Astrocyte (in vitro differentiated cells and primary cell): ENCODE measurements at regions not wholly inside any gene's neighbourhood (a gene's known extent, or its start where the extent isn't known, plus 50 kb on each side); places are given as distances from the start of the nearest gene placed in this dataset.

ENCODE experiments used
- DNase-seq: peaks from one replicate; pipeline ENCODE4 v3.0.0-alpha.2; 2010; ENCODE audit warnings: low read depth
- FAIRE-seq: peaks from 2 replicates; lab custom pipeline; 2011; peaks lifted over from hg19 to GRCh38; lab: Jason Lieb, UNC
- H2AFZ ChIP-seq: 2 replicates; pipeline ENCODE4 v1.6.0; 2012; ENCODE audit warnings: low read depth, low read length, inconsistent platforms
- H3K27ac ChIP-seq: 2 replicates; pipeline ENCODE4 v1.5.1; 2011; ENCODE audit warnings: low read depth, low read length, inconsistent platforms
- H3K27me3 ChIP-seq: 2 replicates; pipeline ENCODE4 v1.6.0; 2011; ENCODE audit warnings: low read length, inconsistent platforms; ENCODE audit not compliant: insufficient read depth
- H3K36me3 ChIP-seq: 2 replicates; pipeline ENCODE4 v1.5.1; 2011; ENCODE audit warnings: low read length, inconsistent platforms; ENCODE audit not compliant: insufficient read depth
- H3K4me1 ChIP-seq: 2 replicates; pipeline ENCODE4 v1.5.1; 2011; ENCODE audit warnings: low read length, inconsistent platforms; ENCODE audit not compliant: insufficient read depth
- H3K4me2 ChIP-seq: 2 replicates; pipeline ENCODE4 v1.6.0; 2012; ENCODE audit warnings: low read length, inconsistent platforms
- H3K4me3 ChIP-seq: 2 replicates; pipeline ENCODE4 v1.5.1; 2011; ENCODE audit warnings: low read depth, mild to moderate bottlenecking, low read length, inconsistent platforms; ENCODE audit not compliant: insufficient read depth
- H3K79me2 ChIP-seq: 2 replicates; pipeline ENCODE4 v1.6.0; 2012; ENCODE audit warnings: mild to moderate bottlenecking, low read length, inconsistent platforms; ENCODE audit not compliant: insufficient read depth
- H3K9ac ChIP-seq: 2 replicates; pipeline ENCODE4 v1.6.0; 2012; ENCODE audit warnings: mild to moderate bottlenecking, low read length, inconsistent platforms
- H3K9me3 ChIP-seq: 2 replicates; pipeline ENCODE4 v1.5.1; 2012; ENCODE audit warnings: low read depth, mild to moderate bottlenecking, low read length, inconsistent platforms; ENCODE audit not compliant: insufficient read depth
- H4K20me1 ChIP-seq: 2 replicates; pipeline ENCODE4 v1.6.0; 2012; ENCODE audit warnings: low read length, inconsistent platforms; ENCODE audit not compliant: insufficient read depth
- H3K27ac Mint-ChIP-seq: one replicate; pipeline ENCODE4 v1.8.0; 2021; ENCODE audit warnings: mild to moderate bottlenecking, mixed read lengths; ENCODE audit not compliant: unreplicated experiment
- H3K27me3 Mint-ChIP-seq: one replicate; pipeline ENCODE4 v1.8.0; 2021; ENCODE audit warnings: low read depth, mixed read lengths; ENCODE audit not compliant: unreplicated experiment
- H3K36me3 Mint-ChIP-seq: one replicate; pipeline ENCODE4 v1.8.0; 2021; ENCODE audit warnings: low read depth, mixed read lengths; ENCODE audit not compliant: unreplicated experiment
- H3K4me1 Mint-ChIP-seq: one replicate; pipeline ENCODE4 v1.8.0; 2021; ENCODE audit warnings: low read depth, mixed read lengths; ENCODE audit not compliant: unreplicated experiment
- H3K4me3 Mint-ChIP-seq: one replicate; pipeline ENCODE4 v1.8.0; 2021; ENCODE audit warnings: mild to moderate bottlenecking, moderate library complexity, mixed read lengths; ENCODE audit not compliant: unreplicated experiment
- H3K9me3 Mint-ChIP-seq: one replicate; pipeline ENCODE4 v1.8.0; 2021; ENCODE audit warnings: mild to moderate bottlenecking, mixed read lengths; ENCODE audit not compliant: unreplicated experiment
- CTCF ChIP-seq: IDR thresholded peaks from 2 replicates; pipeline ENCODE4 v1.5.1; 2011; ENCODE audit warnings: low read depth, mild to moderate bottlenecking, inconsistent platforms, low read length, moderate library complexity; ENCODE audit not compliant: insufficient read depth
- EZH2 ChIP-seq: IDR thresholded peaks from 2 replicates; pipeline ENCODE4 v1.6.1; 2012; ENCODE audit warnings: mild to moderate bottlenecking, low read length, inconsistent platforms; ENCODE audit not compliant: insufficient read depth

GRCh38 chr3:87390821-87391220 is 114.4 kb upstream of the POU1F1 start:
- H3K36me3 ChIP-seq, result no peaks in the 10 kb centered on the region

DNA sequence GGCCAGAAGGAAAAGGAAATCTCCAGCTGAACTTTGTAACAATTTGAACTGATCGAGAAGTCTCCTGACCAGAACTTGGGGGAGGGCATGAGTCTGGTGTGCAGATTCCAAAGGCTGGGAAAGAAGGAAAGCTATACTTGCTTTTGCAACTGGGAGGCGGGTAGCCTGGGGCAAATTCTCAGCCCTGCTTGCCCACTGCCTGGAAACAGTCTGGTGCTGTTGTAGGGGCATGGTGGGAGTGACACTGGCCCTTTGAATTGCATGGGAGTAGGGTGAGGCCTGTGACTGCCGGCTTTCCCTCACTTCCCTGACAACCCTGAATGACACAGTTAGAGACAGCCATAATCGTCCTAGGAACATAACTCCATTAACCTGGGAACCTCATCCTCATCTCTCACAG is 114.0 kb upstream of the POU1F1 start:
- H3K4me2 ChIP-seq, result no peak overlapping the region
- FAIRE-seq (no peak), DNase-seq (no peak)
- H3K79me2 ChIP-seq, result no peaks in the 10 kb centered on the region
- peaks cover 6% of the 10 kb centered on the region for H3K9me3 Mint-ChIP-seq
- no peaks in the 10 kb centered on the region for H3K36me3 Mint-ChIP-seq
- no peaks in the 10 kb centered on the region for H3K27me3 ChIP-seq
- no peak overlapping the region for H3K27ac Mint-ChIP-seq
- H3K9me3 ChIP-seq, result no peaks in the 10 kb centered on the region
- no peak overlapping the region for H3K4me3 Mint-ChIP-seq
- no peaks in the 10 kb centered on the region for H3K27me3 Mint-ChIP-seq
- no peak overlapping the region for H3K9ac ChIP-seq
- H3K4me1 ChIP-seq, result no peaks in the 10 kb centered on the region
- no peak overlapping the region for H3K27ac ChIP-seq
- no peak overlapping the region for H2AFZ ChIP-seq
- H3K36me3 ChIP-seq, result no peaks in the 10 kb centered on the region
- no peaks in the 10 kb centered on the region for H3K4me1 Mint-ChIP-seq
- H3K4me3 ChIP-seq, result no peak overlapping the region
- H4K20me1 ChIP-seq, result no peaks in the 10 kb centered on the region
- TF ChIP-seq CTCF (no peak), EZH2 (no peak)

More at GRCh38 chr3:87390821-87391220, 114.4 kb upstream of the POU1F1 start:
- Mint-ChIP-seq H3K4me1 (no peaks in the 10 kb centered on the region), H3K36me3 (no peaks in the 10 kb centered on the region), H3K27me3 (no peaks in the 10 kb centered on the region), H3K9me3 (peaks cover 6% of the 10 kb centered on the region), H3K27ac (no peak overlapping the region), H3K4me3 (no peak overlapping the region)
- Histone ChIP-seq H3K4me1 (no peaks in the 10 kb centered on the region), H4K20me1 (no peaks in the 10 kb centered on the region), H3K9me3 (no peaks in the 10 kb centered on the region), H3K79me2 (no peaks in the 10 kb centered on the region), H3K4me3 (no peak overlapping the region), H3K4me2 (no peak overlapping the region), H3K27ac (no peak overlapping the region), H3K27me3 (no peaks in the 10 kb centered on the region), H3K9ac (no peak overlapping the region), H2AFZ (no peak overlapping the region)
- TF ChIP-seq EZH2 (no peak), CTCF (no peak)
- FAIRE-seq, result no peak
- no peak for DNase-seq

- Mint-ChIP-seq H3K27me3 (no peaks in the 10 kb centered on the region), H3K27ac (no peak overlapping the region), H3K4me3 (no peak overlapping the region), H3K4me1 (no peaks in the 10 kb centered on the region), H3K9me3 (peaks cover 5% of the 10 kb centered on the region), H3K36me3 (no peaks in the 10 kb centered on the region)
- Histone ChIP-seq H4K20me1 (no peaks in the 10 kb centered on the region), H2AFZ (no peak overlapping the region), H3K9me3 (no peaks in the 10 kb centered on the region), H3K79me2 (no peaks in the 10 kb centered on the region), H3K4me3 (no peak overlapping the region), H3K4me2 (no peak overlapping the region), H3K27me3 (no peaks in the 10 kb centered on the region), H3K27ac (no peak overlapping the region), H3K36me3 (no peaks in the 10 kb centered on the region), H3K4me1 (no peaks in the 10 kb centered on the region), H3K9ac (no peak overlapping the region)
- no peak for FAIRE-seq
- TF ChIP-seq CTCF (no peak), EZH2 (no peak)
- DNase-seq, result no peak
Measured at GRCh38 chr3:87375231-87375682, 98.9 kb upstream of the POU1F1 start.
